ENCODE measurements at regions not wholly inside any gene's neighbourhood (a gene's known extent, or its start where the extent isn't known, plus 50 kb on each side); places are given as distances from the start of the nearest gene placed in this dataset.

GRCh38 chr2:225865468-225865867, 466.0 kb downstream of the NYAP2 start:
- Histone ChIP-seq H3K4me1 (ENCODE audit: insufficient read depth) (no peaks in the 10 kb centered on the region), H3K79me2 (ENCODE audit: insufficient read depth) (no peaks in the 10 kb centered on the region), H3F3A (ENCODE audit: insufficient read depth) (no peaks in the 10 kb centered on the region), H3K9me3 (ENCODE audit: low read depth) (no peaks in the 10 kb centered on the region), H3K4me2 (ENCODE audit: unreplicated experiment) (no peak overlapping the region), H3K27ac (no peak overlapping the region), H3K4me3 (no peak overlapping the region), H3K9me2 (ENCODE audit: insufficient read depth) (peaks cover 6% of the 10 kb centered on the region; the same call in 1 of the 2 replicates), H3K27me3 (replicated peaks; ENCODE audit: insufficient read depth) (no peaks in the 10 kb centered on the region), H2AFZ (no peak overlapping the region), H4K20me1 (ENCODE audit: insufficient read depth) (no peaks in the 10 kb centered on the region), H3K9ac (no peak overlapping the region), H3K36me3 (ENCODE audit: low read depth) (no peaks in the 10 kb centered on the region)
- TF ChIP-seq EZH2phosphoT487 (IDR thresholded peaks at IDR 0.05; ENCODE audit: insufficient read depth, low read depth), result no peak
- TF ChIP-seq EZH2 (IDR thresholded peaks at IDR 0.05; ENCODE audit: insufficient read depth, poor library complexity, severe bottlenecking), result no peak
- peak; percentile 25 for DNase-seq
- in situ Hi-C loops (cut with MboI), result no loop called here

DNA sequence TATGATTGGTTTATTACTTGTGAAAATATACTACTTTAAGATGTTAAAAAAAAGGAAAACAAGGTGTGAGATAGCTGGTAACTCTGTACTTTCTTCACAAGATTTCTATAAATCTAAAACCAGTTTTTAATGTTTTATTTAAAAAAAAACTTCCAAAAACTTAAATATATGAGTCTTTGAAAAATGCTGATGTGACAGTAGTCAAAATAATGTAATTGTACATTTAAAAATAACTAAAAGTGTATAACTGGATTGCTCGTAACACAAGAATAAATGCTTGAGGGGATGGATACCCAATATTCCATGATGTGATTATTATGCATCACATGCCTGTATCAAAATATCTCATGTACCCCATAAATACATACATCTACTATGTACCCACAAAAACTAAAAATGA, 464.9 kb downstream of the NYAP2 start:
- H3K9me3 ChIP-seq (ENCODE audit: low read depth), result no peaks in the 10 kb centered on the region
- no peaks in the 10 kb centered on the region for H3F3A ChIP-seq (ENCODE audit: insufficient read depth)
- no peaks in the 10 kb centered on the region for H3K79me2 ChIP-seq (ENCODE audit: insufficient read depth)
- no peaks in the 10 kb centered on the region for H4K20me1 ChIP-seq (ENCODE audit: insufficient read depth)
- H3K4me1 ChIP-seq (ENCODE audit: insufficient read depth), result no peaks in the 10 kb centered on the region
- H3K36me3 ChIP-seq (ENCODE audit: low read depth), result no peaks in the 10 kb centered on the region
- no peak for TF ChIP-seq EZH2 (IDR thresholded peaks at IDR 0.05; ENCODE audit: insufficient read depth, poor library complexity, severe bottlenecking)
- no peak for TF ChIP-seq EZH2phosphoT487 (IDR thresholded peaks at IDR 0.05; ENCODE audit: insufficient read depth, low read depth)
- peaks cover 6% of the 10 kb centered on the region; the same call in 1 of the 2 replicates for H3K9me2 ChIP-seq (ENCODE audit: insufficient read depth)
- 84 to 100% methylated on average over 1 of the region's 1 CpG for WGBS, 2 experiments (ENCODE audit: low coverage in 1 of 2, low lambda C conversion rate in 2 of 2, missing lambda C conversion rate in 2 of 2)
- H3K9ac ChIP-seq, result no peak overlapping the region
- no peak for DNase-seq
- no peak overlapping the region for H3K27ac ChIP-seq
- no peak overlapping the region for H3K4me3 ChIP-seq
- no peak overlapping the region for H3K4me2 ChIP-seq (ENCODE audit: unreplicated experiment)
- H3K27me3 ChIP-seq (replicated peaks; ENCODE audit: insufficient read depth), result no peaks in the 10 kb centered on the region
- in situ Hi-C loops (cut with MboI), result no loop called here
- H2AFZ ChIP-seq, result no peak overlapping the region

DNA sequence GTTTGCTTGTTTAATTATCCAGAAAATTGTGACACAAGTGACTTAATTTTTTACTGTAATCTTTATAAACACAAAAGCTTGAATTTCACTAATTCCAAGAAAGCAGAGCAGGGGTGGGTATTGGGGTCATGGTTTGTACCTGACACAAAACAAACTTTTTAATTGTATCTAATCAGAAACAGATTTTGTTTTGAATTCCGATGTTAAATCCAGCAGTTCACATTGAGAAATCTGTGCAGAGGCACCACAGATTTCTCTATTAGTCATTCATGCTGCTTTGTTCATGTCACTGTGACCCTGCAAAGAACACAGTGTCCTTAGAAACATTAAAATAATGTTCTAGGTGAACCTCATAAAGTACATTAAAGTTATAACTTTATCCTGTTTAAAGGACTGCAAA, 443.4 kb downstream of the NYAP2 start:
- peaks cover 8% of the 10 kb centered on the region; the same call in 1 of the 2 replicates for H3K4me1 ChIP-seq (ENCODE audit: insufficient read depth)
- no peak for TF ChIP-seq EZH2phosphoT487 (IDR thresholded peaks at IDR 0.05; ENCODE audit: insufficient read depth, low read depth)
- TF ChIP-seq EZH2 (IDR thresholded peaks at IDR 0.05; ENCODE audit: insufficient read depth, poor library complexity, severe bottlenecking), result no peak
- in situ Hi-C loops (cut with MboI), result no loop called here
- no peak overlapping the region for H3K9ac ChIP-seq
- H3K9me3 ChIP-seq (ENCODE audit: low read depth), result no peaks in the 10 kb centered on the region
- DNase-seq, result peak; percentile 54
- H3K27me3 ChIP-seq (replicated peaks; ENCODE audit: insufficient read depth), result no peaks in the 10 kb centered on the region
- H3K36me3 ChIP-seq (ENCODE audit: low read depth), result no peaks in the 10 kb centered on the region
- H3F3A ChIP-seq (ENCODE audit: insufficient read depth), result no peaks in the 10 kb centered on the region
- WGBS, 2 experiments (ENCODE audit: low coverage in 1 of 2, low lambda C conversion rate in 2 of 2, missing lambda C conversion rate in 2 of 2), result 0 to 4% methylated on average over 1 of the region's 1 CpG
- no peak overlapping the region for H2AFZ ChIP-seq
- no peak overlapping the region for H3K4me2 ChIP-seq (ENCODE audit: unreplicated experiment)
- H3K27ac ChIP-seq, result no peak overlapping the region
- H3K4me3 ChIP-seq, result no peak overlapping the region
- H3K79me2 ChIP-seq (ENCODE audit: insufficient read depth), result no peaks in the 10 kb centered on the region
- H4K20me1 ChIP-seq (ENCODE audit: insufficient read depth), result no peaks in the 10 kb centered on the region
- H3K9me2 ChIP-seq (ENCODE audit: insufficient read depth), result no peaks in the 10 kb centered on the region

DNA sequence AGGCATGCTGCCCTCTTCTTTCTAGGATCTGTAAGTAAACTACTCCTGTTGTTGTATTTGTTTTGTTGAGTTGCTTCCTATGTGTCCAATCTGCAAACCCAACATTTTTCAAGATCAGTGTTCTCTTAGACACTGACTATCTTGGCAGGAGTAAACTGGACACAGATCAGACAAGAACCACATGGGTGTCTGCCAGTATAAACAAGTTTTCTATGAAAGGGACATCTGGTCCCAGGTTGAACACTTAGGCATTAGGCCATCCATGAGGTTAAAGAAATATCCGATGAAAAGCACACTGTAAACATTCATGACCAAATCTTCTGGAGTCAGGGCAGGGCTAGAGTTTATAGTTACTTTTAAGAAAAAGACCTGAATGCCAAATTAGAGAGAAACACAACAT, 441.8 kb downstream of the NYAP2 start:
- Histone ChIP-seq H3K9me3 (ENCODE audit: low read depth) (no peaks in the 10 kb centered on the region), H3K79me2 (ENCODE audit: insufficient read depth) (no peaks in the 10 kb centered on the region), H3F3A (ENCODE audit: insufficient read depth) (no peaks in the 10 kb centered on the region), H3K4me2 (ENCODE audit: unreplicated experiment) (no peak overlapping the region), H3K9me2 (ENCODE audit: insufficient read depth) (no peaks in the 10 kb centered on the region), H2AFZ (no peak overlapping the region), H4K20me1 (ENCODE audit: insufficient read depth) (no peaks in the 10 kb centered on the region), H3K27me3 (replicated peaks; ENCODE audit: insufficient read depth) (no peaks in the 10 kb centered on the region), H3K36me3 (ENCODE audit: low read depth) (no peaks in the 10 kb centered on the region), H3K9ac (no peak overlapping the region), H3K4me3 (no peak overlapping the region), H3K27ac (no peak overlapping the region), H3K4me1 (ENCODE audit: insufficient read depth) (peaks cover 8% of the 10 kb centered on the region; the same call in 1 of the 2 replicates)
- no peak for TF ChIP-seq EZH2 (IDR thresholded peaks at IDR 0.05; ENCODE audit: insufficient read depth, poor library complexity, severe bottlenecking)
- no peak for TF ChIP-seq EZH2phosphoT487 (IDR thresholded peaks at IDR 0.05; ENCODE audit: insufficient read depth, low read depth)
- WGBS, 2 experiments (ENCODE audit: low coverage in 1 of 2, low lambda C conversion rate in 2 of 2, missing lambda C conversion rate in 2 of 2), result 22 to 30% methylated on average over 1 of the region's 1 CpG
- in situ Hi-C loops (cut with MboI), result no loop called here
- no peak for DNase-seq

- Histone ChIP-seq H3K4me1 (ENCODE audit: insufficient read depth) (no peaks in the 10 kb centered on the region), H3K9me2 (ENCODE audit: insufficient read depth) (no peaks in the 10 kb centered on the region), H3K9me3 (ENCODE audit: low read depth) (no peaks in the 10 kb centered on the region), H3K4me3 (no peak overlapping the region), H4K20me1 (ENCODE audit: insufficient read depth) (no peaks in the 10 kb centered on the region), H3K36me3 (ENCODE audit: low read depth) (no peaks in the 10 kb centered on the region), H3K27me3 (replicated peaks; ENCODE audit: insufficient read depth) (no peaks in the 10 kb centered on the region), H3K9ac (no peak overlapping the region), H3K27ac (no peak overlapping the region), H3K4me2 (ENCODE audit: unreplicated experiment) (no peak overlapping the region), H3K79me2 (ENCODE audit: insufficient read depth) (no peaks in the 10 kb centered on the region), H3F3A (ENCODE audit: insufficient read depth) (no peaks in the 10 kb centered on the region), H2AFZ (no peak overlapping the region)
- whole genome bisulfite sequencing, 2 experiments (ENCODE audit: low coverage in 1 of 2, low lambda C conversion rate in 2 of 2, missing lambda C conversion rate in 2 of 2), result 41 to 45% methylated on average over 1 of the region's 1 CpG
- TF ChIP-seq EZH2 (IDR thresholded peaks at IDR 0.05; ENCODE audit: insufficient read depth, poor library complexity, severe bottlenecking), result no peak
- no peak for DNase-seq
- in situ Hi-C loops (cut with MboI), result no loop called here
Measured at GRCh38 chr2:225837328-225837727, 437.8 kb downstream of the NYAP2 start.

All from GM23248 (cell line).